ENCODE measurements at regions not wholly inside any gene's neighbourhood (a gene's known extent, or its start where the extent isn't known, plus 50 kb on each side); places are given as distances from the start of the nearest gene placed in this dataset.
"Not testable (repeated sequence)": the region's sequence is repeated elsewhere in the genome, so short reads cannot be mapped to it uniquely, and the experiment has no call there.

DNA sequence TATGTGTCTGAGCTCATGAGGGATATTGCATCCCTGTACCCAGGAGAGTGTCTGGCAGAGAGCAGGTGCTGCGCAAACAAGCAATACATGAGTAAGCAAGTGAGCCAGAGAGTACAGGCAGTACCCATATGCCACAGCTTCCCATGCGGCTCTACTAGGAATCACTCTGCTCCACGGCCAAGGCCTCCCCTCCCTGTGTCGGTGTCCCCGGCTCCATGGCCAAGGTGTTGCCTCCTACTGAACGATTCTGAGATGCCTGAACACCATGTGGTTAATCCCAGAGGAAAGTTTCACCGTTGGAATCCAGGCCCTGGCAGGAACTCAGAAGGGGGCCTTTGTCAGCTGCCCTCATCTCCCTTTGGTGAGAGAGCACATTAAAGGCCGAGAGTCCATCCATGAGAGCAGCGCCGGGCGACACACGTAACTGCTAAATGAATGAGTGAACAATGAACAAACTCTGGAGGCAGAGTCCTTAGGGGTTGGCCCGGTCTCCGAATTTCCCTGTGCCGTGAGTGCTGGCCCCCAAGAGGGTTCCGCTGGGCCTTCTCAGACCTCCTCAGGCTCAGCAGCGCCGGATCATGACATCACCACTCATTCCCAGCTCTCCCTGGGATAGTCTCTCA, 136.0 kb upstream of the FAM20C start:
- DNase-seq, result no peak

DNA sequence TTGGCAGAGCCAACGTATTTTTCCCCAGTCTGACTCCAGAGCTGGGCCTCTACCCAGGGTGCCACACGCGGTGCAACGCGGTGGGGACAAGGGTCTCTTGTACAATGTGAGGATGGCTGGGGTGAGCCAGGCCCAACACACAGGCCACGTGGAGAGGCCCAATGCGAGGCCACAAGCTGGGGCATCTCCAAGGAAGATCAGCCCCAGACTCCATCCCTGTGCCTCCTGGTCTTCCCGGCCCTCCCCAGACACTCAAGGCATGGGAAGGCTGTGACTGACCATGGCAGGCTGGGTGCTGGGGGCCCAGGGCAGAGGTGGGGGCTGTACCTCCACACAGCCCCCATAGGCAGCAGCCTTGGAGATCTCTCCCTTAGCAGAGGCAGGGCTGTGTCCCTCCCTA, 135.3 kb upstream of the FAM20C start:
- DNase-seq, result no peak

DNA sequence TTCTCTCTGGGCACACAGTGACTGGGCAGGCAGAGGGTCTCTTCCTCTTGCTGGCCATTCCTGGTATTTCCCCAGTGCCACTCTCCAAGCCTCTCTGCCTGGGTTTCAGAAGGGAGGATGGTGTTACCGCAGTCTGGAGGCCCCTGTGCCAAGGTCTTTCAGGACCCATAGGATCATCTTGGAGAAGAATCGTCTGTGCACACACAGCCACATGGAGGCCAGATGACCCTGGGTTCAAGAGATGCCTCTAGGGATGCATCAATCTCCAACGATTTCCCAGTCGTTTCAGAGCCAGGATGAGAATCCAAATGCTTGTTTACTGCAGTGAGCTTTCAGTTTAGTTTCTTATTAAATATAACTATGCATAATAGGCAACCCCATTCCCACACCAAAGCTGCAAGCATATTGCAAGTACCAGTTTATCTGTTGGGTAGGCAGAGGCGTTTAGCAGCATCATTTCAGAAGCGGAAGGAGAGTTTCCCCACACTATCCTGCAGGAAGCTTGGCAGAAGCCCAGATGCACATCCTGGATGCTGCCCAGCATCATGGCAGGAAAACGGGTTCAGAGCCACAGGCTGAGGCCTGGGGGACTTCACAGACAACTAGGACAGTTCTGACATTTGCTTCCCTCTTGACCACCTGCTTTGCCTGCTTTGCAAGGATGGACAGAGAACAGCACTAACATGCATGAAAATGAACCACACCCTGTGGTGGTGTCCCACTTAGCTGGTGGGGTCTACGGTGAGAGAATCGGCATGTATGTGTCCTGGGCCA, 134.7 kb upstream of the FAM20C start:
- DNase-seq, result no peak

DNA sequence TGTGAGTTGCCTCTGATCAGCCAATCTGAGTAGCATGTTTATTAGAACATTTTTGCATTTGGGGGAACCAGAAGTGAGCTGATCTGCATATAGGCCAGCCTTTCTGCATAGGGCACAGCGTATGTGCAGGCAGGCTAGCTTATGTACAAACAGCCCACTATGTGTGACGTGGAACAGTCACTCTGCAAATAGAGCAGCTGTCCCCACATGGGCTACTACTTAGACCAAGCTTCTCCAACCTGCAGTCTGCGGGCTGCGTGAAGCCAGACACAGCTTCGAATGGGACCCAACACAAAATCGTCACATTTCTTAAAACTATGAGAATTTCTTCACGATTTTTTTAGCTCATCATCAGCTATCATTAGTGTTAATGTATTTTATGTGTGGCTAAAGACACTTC, 134.1 kb upstream of the FAM20C start:
- DNase-seq, result no peak

DNA sequence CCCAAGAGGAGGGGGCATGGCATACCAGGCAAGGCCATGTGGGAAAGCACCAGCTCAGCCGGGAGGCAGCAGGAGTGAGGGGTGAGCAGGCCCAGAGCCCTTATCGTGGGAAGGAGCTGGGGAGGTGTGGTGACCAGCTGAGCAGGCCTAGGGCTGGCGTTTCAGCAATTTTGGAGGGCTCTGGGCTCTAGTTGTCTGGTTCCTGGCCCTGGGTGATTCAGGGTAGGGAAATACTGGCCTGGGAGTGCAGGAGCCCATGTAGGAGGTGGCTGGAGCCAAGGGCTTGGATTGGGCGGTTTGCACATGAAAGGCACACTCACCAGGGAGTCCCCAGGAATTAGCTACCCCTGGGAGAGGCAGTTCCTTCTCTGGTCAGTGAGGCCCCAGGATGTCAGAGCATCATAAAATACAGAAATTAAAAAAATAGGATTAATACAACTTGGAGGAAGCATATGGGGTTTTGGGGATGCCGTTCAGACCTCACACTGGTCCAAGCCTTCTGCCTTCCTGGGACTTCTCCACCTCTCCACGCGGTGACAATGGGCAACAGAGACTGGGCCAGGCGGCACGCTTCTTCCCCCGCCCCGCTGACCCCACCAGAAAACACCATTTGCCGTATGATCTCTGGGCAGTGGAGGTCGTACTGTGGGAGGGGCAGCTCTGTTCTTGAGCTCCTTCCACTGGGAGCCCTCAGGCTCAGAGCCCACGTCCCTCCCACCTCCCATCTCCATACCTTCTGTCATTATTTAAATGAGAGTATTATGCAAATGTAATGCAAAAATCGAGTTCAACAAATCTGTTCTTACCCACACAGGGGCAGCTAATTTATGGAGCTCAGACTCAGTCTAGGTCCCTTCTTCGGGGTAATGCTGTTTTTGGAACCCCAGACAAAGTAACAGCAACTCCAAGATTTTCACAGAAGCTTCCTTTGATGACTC, 133.0 kb upstream of the FAM20C start:
- DNase-seq, result no peak

DNA sequence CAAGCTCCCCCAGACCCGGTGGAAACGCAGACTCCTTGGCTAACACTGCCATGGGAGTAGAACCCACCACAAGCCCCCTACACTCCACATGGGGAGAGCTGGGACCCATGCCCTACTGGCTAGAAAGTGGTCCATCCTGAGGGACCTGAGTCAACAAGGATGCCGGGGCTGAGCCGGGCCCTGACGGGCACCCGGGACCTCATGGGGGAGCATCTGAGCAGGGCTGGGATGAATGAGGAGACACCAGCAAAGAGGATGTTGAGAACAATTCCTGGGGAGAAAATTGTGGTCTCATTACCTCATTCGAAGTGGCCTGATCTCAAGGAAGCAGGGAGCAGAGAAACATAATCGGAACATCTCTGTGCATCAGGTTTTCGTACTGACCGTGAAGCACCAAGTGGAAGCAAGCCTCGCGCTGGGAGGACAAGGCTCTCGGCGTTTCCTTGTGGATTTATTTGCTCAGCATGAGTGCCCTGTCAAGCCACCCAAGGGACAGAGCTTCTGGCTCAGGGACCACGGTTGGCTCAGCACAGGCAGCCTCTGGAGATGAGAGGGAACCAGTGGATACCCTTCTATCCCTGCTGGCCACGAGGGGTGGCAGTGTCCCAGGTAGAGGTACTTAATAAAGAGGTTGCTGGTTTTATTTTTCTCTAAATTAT, 132.2 kb upstream of the FAM20C start:
- no peak for DNase-seq

DNA sequence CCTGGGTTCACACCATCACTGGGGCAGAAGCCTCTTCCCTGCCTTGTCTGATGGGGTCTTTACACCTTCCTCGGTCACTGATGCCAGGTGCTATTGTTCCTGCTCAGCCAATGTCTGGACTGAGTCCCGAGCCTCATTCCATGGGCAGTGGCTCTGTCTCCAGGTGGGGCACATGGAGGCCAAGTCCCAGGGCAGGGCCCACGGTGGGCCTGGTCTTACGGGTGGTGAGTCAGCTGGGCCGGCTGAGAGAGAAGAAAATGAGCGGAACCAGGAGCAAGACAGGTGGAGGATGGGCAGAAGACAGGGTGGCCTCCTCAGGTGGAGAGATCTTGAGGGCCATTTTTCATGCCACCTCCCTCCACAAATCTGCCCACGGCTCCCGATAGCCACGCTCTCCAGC, 131.7 kb upstream of the FAM20C start:
- DNase-seq, result no peak

DNA sequence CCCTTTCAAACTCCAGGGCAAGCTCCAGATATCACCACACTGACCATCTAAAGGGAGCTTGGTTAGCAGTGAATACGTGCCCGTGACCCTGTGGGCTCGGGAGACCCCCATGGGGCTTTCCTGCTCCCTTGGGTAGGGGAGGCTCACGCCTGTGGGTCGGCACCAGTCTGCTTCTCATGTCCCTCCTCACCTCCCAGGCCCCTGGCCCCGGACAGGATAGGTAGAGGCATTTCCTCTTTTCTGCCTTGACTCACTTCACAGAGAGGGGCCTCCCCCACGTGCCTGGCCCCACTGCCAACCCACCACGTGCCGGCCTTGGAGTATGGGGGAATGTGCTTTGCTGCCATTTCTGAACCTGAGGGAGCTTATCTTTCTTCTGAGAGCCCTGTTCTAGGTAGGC, 131.3 kb upstream of the FAM20C start:
- DNase-seq, result no peak

DNA sequence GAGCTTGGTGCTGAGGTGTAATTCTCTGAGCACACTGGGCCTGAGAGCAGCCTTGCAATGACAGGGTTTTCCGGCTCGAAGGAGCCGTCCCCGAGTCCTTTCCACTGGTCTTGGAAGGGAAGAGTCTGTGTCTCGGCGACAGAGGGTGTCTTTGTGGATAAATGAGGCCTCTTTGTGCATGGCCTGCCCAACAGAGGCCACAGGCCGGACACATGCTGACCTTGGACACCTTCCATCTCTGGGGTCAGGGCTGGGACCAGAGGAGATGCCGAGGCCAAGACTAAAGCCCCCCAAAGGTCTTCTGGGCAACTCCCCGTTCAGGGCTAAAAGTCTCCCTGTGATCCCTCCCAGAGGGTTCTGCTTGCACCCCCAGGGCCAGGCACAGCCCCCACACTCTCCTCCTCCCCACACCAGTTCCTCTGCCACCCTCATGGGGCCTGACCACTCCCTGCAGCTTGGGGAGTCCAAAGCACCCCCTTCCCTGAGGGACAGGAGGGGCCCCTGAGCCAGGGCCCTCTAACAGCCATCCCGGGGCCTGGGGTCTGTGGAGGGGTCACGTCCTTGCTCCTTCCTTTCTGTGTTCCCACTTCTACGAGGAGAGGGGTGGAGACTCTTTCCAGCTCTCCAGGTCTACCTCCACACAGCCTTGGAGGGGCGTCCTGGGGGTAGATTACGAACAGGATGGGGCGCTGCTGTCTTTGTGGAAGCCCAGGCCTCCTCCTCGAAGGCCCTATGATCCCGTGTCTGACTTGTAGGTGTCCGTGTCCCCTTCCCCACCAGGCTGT, 130.6 kb upstream of the FAM20C start:
- no peak for DNase-seq

DNA sequence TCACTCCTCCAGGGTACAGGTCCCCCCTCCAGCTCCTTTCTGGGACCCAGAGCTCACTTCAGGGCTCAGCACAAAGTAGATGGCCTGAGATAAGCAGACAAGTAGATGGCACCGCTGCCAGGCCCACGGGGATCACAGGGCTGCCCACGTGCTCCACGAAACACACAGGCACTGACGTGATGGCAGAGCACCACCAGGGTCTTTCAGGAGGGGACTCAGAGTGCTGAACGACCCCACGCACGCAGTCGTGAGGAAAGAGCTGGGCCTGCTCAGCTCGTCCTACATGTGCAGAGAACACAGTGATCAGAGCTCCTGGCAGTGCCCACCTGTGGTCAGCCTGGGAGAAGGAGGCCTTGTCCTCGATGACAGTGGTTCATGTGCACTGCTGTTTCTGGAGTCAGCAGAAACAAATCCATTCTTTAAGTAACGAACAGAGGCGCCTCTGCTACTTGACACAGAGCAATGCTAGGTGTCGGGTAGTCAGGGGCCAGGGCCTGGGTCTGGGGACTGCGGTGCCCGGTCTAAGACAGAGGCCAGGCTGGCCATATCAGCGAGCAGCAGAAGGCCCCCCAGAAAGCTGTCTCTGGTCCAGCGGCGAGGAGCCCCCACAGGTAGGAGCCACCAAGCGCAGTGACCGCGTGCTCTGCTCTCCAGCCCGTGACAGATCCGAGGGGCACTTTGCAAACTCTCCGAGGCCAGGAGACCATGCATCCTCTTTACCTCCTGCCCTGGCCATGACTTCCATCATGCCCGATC, 129.8 kb upstream of the FAM20C start:
- DNase-seq, result no peak

DNA sequence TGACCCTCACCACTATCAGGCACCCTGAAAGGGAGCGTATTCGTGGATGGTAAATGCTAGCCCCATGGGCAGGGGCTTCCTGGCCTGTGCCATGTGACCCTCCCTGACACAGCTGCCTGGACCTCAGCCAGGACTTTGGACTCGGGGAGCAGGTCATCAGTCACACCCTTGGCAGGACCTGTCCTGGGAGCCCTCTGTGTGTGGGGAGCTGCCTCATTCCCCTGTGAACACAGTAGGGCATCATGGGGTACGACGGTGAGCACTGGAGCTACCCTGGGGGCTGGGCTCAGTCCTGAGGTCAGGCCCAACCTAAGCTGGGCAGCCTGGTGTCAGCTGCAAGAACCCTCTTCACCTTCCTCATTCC, 129.3 kb upstream of the FAM20C start:
- DNase-seq, result no peak

DNA sequence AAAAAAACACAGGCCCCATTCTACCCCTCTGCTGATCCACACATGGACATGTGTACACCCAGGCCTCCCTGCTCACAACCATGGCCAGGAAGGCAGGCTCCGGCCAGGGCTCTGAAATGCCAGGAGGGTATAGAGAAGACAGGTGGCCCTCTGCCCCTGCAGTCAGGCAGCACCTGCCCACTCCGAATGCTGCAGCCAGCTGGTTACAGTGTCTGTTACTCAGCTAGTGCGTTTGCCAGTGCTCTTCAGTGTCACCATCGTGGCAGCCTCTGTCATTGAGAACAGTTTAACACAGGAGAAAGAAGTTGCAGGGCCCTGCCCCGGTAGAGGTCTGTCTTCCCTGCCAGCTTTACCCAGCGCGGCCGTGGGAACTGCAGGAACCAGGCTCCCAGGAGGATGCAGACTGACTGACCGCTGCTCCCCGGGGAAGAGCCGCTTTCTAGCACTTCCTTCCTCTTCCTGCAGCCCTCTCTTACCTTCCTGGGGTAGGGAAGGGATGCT, 128.8 kb upstream of the FAM20C start:
- no peak for DNase-seq

DNA sequence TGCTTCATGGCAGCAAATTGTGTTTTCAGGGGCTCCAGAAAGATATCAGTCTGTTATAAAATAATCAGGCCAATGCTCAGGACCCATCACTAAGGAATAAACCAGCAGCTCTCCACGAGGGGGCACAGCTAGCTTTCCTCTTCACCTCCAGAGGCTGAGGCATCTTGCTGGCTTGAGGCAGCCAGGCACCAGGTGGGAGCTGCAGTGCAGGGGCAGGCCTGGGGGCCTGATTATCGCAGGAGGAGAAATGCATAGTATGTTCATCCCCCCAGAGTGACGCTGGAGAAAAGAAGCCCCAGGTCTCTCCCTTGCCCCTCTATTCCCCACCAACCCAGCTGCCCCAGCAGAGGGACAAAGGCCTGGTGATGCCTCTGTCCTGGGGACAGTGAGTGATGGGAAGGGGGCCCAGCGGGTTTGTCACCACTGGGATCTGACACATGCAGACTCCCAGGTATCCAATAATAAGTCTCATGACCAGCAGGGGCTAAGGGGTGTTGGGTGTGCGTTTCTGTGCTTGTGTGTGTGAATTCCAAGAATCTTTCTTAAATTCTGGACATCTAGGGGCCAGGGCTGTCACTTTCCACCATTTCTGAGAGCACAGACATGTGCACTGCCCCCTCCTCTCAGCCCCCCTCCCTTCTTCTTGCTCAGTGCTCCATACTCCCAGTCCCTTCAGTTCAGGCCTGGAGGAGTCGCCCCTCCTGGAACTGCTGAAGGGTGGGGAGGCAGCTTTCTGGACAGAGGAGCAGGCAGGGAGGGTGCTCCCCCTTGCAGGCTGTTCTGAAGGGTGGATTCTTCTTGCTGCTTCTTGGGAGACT, 128.1 kb upstream of the FAM20C start:
- peak; percentile 17 for DNase-seq

DNA sequence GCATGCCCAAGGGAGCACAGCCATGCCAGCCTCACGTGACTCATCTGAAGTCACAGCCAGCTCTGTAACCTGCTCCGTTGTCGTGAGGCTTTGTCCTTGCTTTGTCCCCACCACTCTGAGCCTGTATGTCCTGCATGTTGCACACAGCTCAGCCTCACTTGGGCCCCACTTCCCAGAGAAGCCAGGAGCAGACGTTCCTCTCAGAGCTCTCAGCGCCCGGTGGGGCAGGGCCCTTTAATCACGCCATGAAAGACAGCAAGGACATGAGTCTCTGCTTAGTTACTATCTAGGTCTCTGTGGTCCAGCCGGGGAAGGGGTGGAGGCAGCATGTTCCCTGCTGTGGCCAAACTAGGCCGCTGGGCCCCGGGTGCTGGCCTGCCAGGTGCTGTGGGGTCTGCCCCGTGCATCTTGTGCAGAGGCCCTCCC, 127.4 kb upstream of the FAM20C start:
- no peak for DNase-seq

DNA sequence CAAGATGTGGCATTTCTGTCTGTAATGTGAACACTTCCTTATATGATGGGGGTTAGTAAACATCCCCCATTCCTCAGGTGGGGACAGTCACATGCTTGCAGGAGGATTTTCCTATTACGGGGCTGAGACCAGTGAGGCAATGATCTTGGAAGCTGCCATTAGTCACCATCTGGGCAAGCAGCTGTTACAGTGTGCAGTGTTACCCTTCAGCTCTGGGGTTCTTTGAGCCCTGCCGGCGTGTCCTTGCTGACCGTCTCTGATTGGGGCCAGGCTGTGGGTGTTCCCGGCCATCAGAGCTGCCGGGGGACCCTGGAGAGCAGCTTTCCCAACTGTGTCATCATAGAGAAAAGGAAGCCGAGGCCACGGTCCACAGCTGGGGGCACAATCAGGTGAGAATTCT, 126.8 kb upstream of the FAM20C start:
- no peak for DNase-seq

DNA sequence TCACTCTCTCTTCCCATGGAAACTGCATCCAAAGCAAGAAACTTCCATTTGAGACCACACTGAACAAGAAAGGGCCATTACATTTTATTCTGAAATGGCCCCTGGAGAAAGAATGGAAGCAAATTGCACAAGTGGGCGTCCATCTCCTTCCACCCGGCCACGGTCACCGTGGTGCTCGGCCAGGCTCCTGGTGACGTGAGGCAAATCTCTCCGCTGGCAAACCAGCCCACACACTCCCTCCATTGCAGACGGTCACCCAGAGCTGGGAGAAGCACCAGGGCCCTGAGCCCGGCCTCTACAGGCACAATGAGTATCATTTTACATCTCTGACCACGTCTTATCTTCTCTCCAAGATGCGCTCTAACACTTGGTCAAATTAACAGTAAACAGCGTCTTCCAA, 126.1 kb upstream of the FAM20C start:
- no peak for DNase-seq

DNA sequence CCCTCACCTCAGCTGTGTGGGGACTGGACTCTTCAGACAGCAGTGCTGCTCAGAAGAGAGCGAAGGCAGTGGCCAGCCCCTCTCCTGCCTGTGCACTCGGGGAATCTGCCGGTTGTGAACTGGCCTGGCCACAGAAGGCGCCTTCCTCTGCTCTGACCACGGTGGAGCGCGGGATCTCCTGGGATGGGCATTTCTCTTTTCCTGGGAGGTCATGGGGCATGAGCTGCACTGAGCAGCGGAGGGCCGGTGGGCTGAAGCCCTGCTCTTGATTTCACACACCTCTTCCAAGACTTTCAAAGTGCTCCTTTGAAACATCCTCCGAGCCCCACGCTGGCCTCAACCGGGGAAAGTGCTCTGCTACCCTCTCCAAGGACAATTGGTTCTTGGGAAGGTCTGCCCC, 125.6 kb upstream of the FAM20C start:
- DNase-seq, result no peak

DNA sequence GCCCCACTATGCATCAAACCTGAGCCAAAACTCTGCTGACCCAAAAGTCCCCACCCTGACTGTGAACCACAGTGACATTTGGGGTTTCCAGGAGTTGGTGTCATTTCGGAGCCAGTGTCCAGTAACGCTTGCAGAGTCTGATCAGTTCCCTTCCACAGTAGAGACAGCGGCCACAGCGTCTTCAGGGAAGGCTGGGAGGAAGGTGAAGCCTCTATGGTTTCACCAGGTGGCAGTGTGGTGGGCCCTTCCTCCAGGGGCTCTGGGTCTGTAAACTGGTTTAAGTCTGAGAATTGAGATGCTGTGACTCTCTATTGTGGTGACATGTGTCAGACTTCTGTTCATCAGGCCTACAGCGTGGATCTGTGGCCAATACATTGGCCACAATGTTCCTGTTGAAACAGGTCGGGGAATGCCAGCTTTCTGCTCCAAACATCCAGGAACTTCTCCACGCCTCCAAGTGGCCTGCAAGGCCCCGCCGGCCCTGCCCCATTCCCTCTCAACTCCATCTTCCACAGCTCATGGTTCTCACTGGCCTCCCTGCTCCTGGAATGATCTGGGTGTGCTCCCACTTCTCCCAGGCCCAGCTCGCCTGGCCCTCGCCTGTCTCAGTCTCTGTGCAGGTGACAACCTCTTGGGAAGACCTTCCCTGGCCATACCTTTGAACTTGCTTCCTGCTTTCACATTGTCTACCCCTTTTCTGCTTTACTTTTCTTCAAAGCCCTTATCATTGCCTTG, 124.5 kb upstream of the FAM20C start:
- DNase-seq, result no peak

DNA sequence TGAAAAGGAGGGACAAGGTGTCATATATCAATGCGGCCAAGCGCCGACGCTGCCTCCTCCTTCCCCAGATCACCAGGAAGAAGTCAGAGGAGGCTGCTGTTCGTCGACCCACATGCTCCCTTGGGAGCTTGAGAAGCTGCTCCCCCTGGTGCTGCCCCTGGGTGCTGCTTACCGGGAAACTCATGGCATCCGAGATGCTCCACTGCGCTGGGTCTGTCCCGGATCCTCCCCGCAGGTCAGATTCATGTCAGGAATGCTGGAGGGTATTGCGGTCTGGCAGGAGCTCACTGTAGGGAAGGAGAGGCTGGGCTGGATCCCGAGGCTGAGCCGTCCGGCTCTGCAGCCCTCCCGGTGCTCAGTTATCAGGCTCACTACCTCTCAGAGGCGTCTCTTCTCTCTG, 123.7 kb upstream of the FAM20C start:
- no peak for DNase-seq

DNA sequence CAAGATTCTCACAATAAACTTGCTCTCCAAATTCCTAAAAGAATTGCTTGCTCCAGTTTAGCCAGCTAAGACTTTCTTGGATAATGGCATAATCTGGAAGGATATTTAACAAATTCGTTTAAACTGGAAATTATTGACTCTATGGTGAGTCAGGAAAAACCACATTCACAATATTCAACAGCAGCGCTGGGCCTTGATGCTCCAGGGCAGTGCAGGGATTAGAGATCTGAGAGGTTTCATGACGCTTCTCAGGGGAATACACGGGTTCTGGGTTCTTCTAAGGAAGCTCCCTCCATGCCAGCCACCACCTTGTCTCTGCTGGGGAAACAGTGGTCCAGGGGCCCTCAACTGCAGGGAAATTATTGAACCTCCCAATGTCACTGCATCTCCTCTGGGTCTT, 123.3 kb upstream of the FAM20C start:
- DNase-seq, result not testable (repeated sequence)

Measured in DMS79 (cell line).